Neural cell (in vitro differentiated cells): ENCODE measurements at regions not wholly inside any gene's neighbourhood (a gene's known extent, or its start where the extent isn't known, plus 50 kb on each side); places are given as distances from the start of the nearest gene placed in this dataset.

Experiments
- H2AFZ ChIP-seq: fragments of 200-600, 300-800 bp; sonication (generic), shearing (Covaris generic); 2 replicates; pipeline ENCODE4 v1.6.0; 2014; ENCODE audit warnings: low read depth, mild to moderate bottlenecking, antibody characterized with exemption, low read length, moderate library complexity
- H3F3A ChIP-seq: fragments of 200-600 bp; shearing (Covaris generic); 2 replicates; pipeline ENCODE4 v1.6.1; 2016; ENCODE audit warnings: mild to moderate bottlenecking, moderate library complexity, mixed read lengths, antibody characterized with exemption, low read length; ENCODE audit not compliant: insufficient read depth, poor library complexity, severe bottlenecking
- H3K27ac ChIP-seq: fragments of 200-600, 300-800 bp; sonication (generic), shearing (Covaris generic); 2 replicates; pipeline ENCODE4 v1.5.1; 2014; ENCODE audit warnings: mild to moderate bottlenecking, low read length, moderate library complexity
- H3K27me3 ChIP-seq: fragments of 300-800, 200-600 bp; sonication (generic), shearing (Covaris generic); 2 replicates; pipeline ENCODE4 v1.6.0; 2014; ENCODE audit warnings: mild to moderate bottlenecking, low read depth, low read length, moderate library complexity; ENCODE audit not compliant: insufficient read depth
- H3K36me3 ChIP-seq: fragments of 300-800, 200-600 bp; sonication (generic), shearing (Covaris generic); 2 replicates; pipeline ENCODE4 v1.5.1; 2014; ENCODE audit warnings: mild to moderate bottlenecking, antibody characterized with exemption, low read length, moderate library complexity; ENCODE audit not compliant: insufficient read depth
- H3K4me2 ChIP-seq: fragments of 300-800, 200-600 bp; sonication (generic), shearing (Covaris generic); 2 replicates; pipeline ENCODE4 v1.6.0; 2014; ENCODE audit warnings: mild to moderate bottlenecking, low read length
- H3K4me3 ChIP-seq: fragments of 300-800, 200-600 bp; sonication (generic), shearing (Covaris generic); 2 replicates; pipeline ENCODE4 v1.5.1; 2014; ENCODE audit warnings: mild to moderate bottlenecking, low read length, moderate library complexity
- H3K79me2 ChIP-seq: fragments of 200-600 bp; shearing (Covaris generic); replicated peaks from 2 replicates; pipeline ENCODE4 v1.6.0; 2014; ENCODE audit warnings: mild to moderate bottlenecking, low read length, moderate library complexity; ENCODE audit not compliant: insufficient read depth
- H3K9ac ChIP-seq: fragments of 300-800, 200-600 bp; sonication (generic), shearing (Covaris generic); 2 replicates; pipeline ENCODE4 v1.6.1; 2016; ENCODE audit warnings: mild to moderate bottlenecking, low read length, mixed read lengths
- H3K9me2 ChIP-seq: fragments of 200-600 bp; shearing (Covaris generic); 2 replicates; pipeline ENCODE4 v1.6.1; 2016; ENCODE audit warnings: mild to moderate bottlenecking, low read length, mixed read lengths; ENCODE audit not compliant: insufficient read depth
- H3K9me3 ChIP-seq: fragments of 200-600, 300-800 bp; sonication (generic), shearing (Covaris generic); 2 replicates; pipeline ENCODE4 v1.6.1; 2016; ENCODE audit warnings: mild to moderate bottlenecking, mixed run types, low read length, moderate library complexity, mixed read lengths
- H4K20me1 ChIP-seq: fragments of 200-600 bp; shearing (Covaris generic); 2 replicates; pipeline ENCODE4 v1.6.1; 2016; ENCODE audit warnings: mild to moderate bottlenecking, mixed run types; ENCODE audit not compliant: insufficient read depth
- EP300 ChIP-seq: fragments of 450-650 bp; conservative IDR thresholded peaks from 2 replicates; pipeline ENCODE4 v1.6.1; 2014; ENCODE audit warnings: antibody characterized with exemption, mild to moderate bottlenecking, moderate library complexity; ENCODE audit not compliant: poor library complexity, severe bottlenecking
- EZH2 ChIP-seq: fragments of 200-600, 300-800 bp; shearing (Covaris generic), sonication (generic); IDR thresholded peaks from 2 replicates; pipeline ENCODE4 v1.6.1; 2014; ENCODE audit warnings: antibody characterized with exemption, low read length, borderline replicate concordance, mild to moderate bottlenecking; ENCODE audit not compliant: insufficient read depth, poor library complexity, severe bottlenecking
- MXI1 ChIP-seq: fragments of 450-650 bp; conservative IDR thresholded peaks from 2 replicates; pipeline ENCODE4 v1.6.1; 2014; ENCODE audit warnings: antibody characterized with exemption, mild to moderate bottlenecking; ENCODE audit not compliant: poor library complexity, severe bottlenecking
- POLR2AphosphoS5 ChIP-seq: IDR thresholded peaks from 2 replicates; pipeline ENCODE4 v1.6.1; 2012
- RAD21 ChIP-seq: fragments of 450-650 bp; conservative IDR thresholded peaks from 2 replicates; pipeline ENCODE4 v1.6.1; 2014; ENCODE audit warnings: antibody characterized with exemption, mild to moderate bottlenecking, moderate library complexity
- SMC3 ChIP-seq: fragments of 450-650 bp; conservative IDR thresholded peaks from 2 replicates; pipeline ENCODE4 v1.6.1; 2014; ENCODE audit warnings: antibody characterized with exemption, mild to moderate bottlenecking, moderate library complexity; ENCODE audit not compliant: poor library complexity
- TAF1 ChIP-seq: IDR thresholded peaks from 2 replicates; pipeline ENCODE4 v1.6.1; 2012; ENCODE audit warnings: low read depth
- TF ChIP-seq, protein P1 (sequence below): IDR thresholded peaks from 2 replicates; pipeline ENCODE4 v1.6.1; 2012; ENCODE audit warnings: borderline replicate concordance
- TF ChIP-seq, protein P2 (sequence below): fragments of 450-650 bp; IDR thresholded peaks from 2 replicates; pipeline ENCODE4 v1.5.1; 2014; ENCODE audit warnings: antibody characterized with exemption, mild to moderate bottlenecking, moderate library complexity; ENCODE audit not compliant: poor library complexity, severe bottlenecking

DNA sequence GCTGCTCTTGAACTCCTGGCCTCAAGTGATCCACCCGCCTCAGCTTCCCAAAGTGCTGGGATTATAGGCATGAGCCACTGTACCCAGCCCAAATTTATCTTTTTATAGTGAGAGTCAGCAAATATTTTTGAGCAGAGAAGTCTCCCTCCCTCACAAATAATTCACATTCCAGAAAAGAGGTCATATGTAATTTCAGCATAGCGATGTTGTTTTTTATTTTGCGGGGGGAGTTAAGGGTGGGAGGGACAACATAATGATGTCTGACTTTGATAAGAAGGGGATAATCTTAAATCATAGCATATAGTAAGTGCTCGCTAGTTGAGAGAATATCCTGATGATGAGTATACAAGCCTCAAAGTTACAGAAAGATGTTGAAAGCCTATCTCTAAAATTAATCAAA lies 1090.2 kb upstream of the ACVR2A start:
- no peak overlapping the region for H3K27ac ChIP-seq
- H4K20me1 ChIP-seq, result no peaks in the 10 kb centered on the region
- no peaks in the 10 kb centered on the region for H3K79me2 ChIP-seq
- no peaks in the 10 kb centered on the region for H3K9me3 ChIP-seq
- no peak overlapping the region for H3K9ac ChIP-seq
- H3K4me2 ChIP-seq, result no peak overlapping the region
- H3K4me3 ChIP-seq, result no peak overlapping the region
- no peak for TF ChIP-seq TAF1
- TF ChIP-seq, protein P1, sequence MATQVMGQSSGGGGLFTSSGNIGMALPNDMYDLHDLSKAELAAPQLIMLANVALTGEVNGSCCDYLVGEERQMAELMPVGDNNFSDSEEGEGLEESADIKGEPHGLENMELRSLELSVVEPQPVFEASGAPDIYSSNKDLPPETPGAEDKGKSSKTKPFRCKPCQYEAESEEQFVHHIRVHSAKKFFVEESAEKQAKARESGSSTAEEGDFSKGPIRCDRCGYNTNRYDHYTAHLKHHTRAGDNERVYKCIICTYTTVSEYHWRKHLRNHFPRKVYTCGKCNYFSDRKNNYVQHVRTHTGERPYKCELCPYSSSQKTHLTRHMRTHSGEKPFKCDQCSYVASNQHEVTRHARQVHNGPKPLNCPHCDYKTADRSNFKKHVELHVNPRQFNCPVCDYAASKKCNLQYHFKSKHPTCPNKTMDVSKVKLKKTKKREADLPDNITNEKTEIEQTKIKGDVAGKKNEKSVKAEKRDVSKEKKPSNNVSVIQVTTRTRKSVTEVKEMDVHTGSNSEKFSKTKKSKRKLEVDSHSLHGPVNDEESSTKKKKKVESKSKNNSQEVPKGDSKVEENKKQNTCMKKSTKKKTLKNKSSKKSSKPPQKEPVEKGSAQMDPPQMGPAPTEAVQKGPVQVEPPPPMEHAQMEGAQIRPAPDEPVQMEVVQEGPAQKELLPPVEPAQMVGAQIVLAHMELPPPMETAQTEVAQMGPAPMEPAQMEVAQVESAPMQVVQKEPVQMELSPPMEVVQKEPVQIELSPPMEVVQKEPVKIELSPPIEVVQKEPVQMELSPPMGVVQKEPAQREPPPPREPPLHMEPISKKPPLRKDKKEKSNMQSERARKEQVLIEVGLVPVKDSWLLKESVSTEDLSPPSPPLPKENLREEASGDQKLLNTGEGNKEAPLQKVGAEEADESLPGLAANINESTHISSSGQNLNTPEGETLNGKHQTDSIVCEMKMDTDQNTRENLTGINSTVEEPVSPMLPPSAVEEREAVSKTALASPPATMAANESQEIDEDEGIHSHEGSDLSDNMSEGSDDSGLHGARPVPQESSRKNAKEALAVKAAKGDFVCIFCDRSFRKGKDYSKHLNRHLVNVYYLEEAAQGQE, result no peak
- no peak for TF ChIP-seq EP300
- no peak for TF ChIP-seq RAD21
- TF ChIP-seq POLR2AphosphoS5, result no peak
- no peak for TF ChIP-seq EZH2
- TF ChIP-seq MXI1, result no peak
- no peak for TF ChIP-seq SMC3
- TF ChIP-seq, protein P2, sequence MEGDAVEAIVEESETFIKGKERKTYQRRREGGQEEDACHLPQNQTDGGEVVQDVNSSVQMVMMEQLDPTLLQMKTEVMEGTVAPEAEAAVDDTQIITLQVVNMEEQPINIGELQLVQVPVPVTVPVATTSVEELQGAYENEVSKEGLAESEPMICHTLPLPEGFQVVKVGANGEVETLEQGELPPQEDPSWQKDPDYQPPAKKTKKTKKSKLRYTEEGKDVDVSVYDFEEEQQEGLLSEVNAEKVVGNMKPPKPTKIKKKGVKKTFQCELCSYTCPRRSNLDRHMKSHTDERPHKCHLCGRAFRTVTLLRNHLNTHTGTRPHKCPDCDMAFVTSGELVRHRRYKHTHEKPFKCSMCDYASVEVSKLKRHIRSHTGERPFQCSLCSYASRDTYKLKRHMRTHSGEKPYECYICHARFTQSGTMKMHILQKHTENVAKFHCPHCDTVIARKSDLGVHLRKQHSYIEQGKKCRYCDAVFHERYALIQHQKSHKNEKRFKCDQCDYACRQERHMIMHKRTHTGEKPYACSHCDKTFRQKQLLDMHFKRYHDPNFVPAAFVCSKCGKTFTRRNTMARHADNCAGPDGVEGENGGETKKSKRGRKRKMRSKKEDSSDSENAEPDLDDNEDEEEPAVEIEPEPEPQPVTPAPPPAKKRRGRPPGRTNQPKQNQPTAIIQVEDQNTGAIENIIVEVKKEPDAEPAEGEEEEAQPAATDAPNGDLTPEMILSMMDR, result no peak
- no peaks in the 10 kb centered on the region for H3K9me2 ChIP-seq
- H3F3A ChIP-seq, result no peaks in the 10 kb centered on the region
- no peaks in the 10 kb centered on the region for H3K36me3 ChIP-seq
- H3K27me3 ChIP-seq, result no peaks in the 10 kb centered on the region
- no peak overlapping the region for H2AFZ ChIP-seq

DNA sequence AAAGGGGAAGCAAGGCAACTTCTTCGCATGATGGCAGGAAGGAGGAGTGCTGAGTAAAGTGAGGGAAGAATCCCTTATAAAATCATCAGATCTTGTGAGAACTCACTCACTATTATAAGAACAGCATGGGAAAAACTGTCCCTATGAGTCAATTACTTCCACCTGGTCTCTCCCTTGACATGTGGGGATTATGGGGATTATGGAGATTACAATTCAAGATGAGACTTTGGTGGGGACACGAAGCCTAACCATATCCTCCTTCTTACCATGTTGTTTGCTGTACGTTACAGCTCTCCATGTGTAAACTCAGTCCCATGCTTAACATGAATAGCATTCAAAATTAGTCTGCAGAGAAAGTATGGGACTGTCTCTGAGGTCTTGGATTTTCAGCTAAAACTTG lies 1096.8 kb upstream of the ACVR2A start:
- Histone ChIP-seq H3K4me2 (no peak overlapping the region), H3K79me2 (no peaks in the 10 kb centered on the region), H3K9me3 (no peaks in the 10 kb centered on the region), H4K20me1 (no peaks in the 10 kb centered on the region), H3F3A (no peaks in the 10 kb centered on the region), H2AFZ (no peak overlapping the region), H3K27ac (no peak overlapping the region), H3K4me3 (no peak overlapping the region), H3K36me3 (no peaks in the 10 kb centered on the region), H3K9ac (no peak overlapping the region), H3K9me2 (no peaks in the 10 kb centered on the region), H3K27me3 (no peaks in the 10 kb centered on the region)
- TF ChIP-seq, protein P1, result no peak
- TF ChIP-seq, protein P2, result no peak
- TF ChIP-seq RAD21, result no peak
